WERI-Rb-1 (cell line): ENCODE measurements at regions not wholly inside any gene's neighbourhood (a gene's known extent, or its start where the extent isn't known, plus 50 kb on each side); places are given as distances from the start of the nearest gene placed in this dataset.
"Not testable (repeated sequence)": the region's sequence is repeated elsewhere in the genome, so short reads cannot be mapped to it uniquely, and the experiment has no call there.

Experiments
- DNase-seq: peaks from one replicate; pipeline ENCODE4 v3.0.0-alpha.2; 2020
- H3K27ac ChIP-seq: fragments of 250-450 bp; sonication (Bioruptor Pico); 2 replicates; pipeline ENCODE4 v1.5.1; 2020; ENCODE audit warnings: mild to moderate bottlenecking, moderate library complexity
- H3K27me3 ChIP-seq: fragments of 250-450 bp; sonication (Bioruptor Pico); 2 replicates; pipeline ENCODE4 v1.5.1; 2021; ENCODE audit warnings: mild to moderate bottlenecking, low read depth, moderate library complexity; ENCODE audit not compliant: insufficient read depth, severe bottlenecking
- H3K36me3 ChIP-seq: fragments of 250-450 bp; sonication (Bioruptor Pico); 2 replicates; pipeline ENCODE4 v1.5.1; 2020; ENCODE audit warnings: mild to moderate bottlenecking, moderate library complexity
- H3K4me3 ChIP-seq: 2 replicates; pipeline ENCODE4 v1.5.1; 2011; ENCODE audit warnings: low read depth, mild to moderate bottlenecking, control low read depth, low read length
- H3K9me3 ChIP-seq: fragments of 250-450 bp; sonication (Bioruptor Pico); 2 replicates; pipeline ENCODE4 v1.5.1; 2021; ENCODE audit warnings: mild to moderate bottlenecking, moderate library complexity; ENCODE audit not compliant: severe bottlenecking
- CTCF ChIP-seq: IDR thresholded peaks from 2 replicates; pipeline ENCODE4 v1.5.1; 2011; ENCODE audit warnings: low read depth, mild to moderate bottlenecking, control low read depth, inconsistent platforms, low read length

DNA sequence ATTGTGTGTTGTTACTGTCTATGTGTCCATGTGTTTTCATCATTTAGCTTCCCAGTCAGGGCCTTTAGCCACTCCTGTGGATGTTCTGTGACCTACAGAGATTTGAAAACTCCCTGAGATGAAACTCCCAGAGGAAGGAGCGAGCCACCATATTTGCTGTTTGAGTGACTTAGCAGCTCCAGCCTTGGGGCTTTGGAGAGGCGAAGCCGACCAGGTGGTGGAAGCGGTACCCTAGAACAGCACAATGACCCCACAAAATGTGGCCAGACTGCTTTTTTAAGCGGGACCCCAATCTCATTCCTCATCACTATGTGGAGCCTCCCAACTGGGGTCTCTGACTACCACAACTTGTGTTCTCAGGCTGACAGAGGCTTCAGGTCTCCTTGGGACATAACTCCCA is 323.9 kb upstream of the KCND2 start:
- no peak for TF ChIP-seq CTCF
- H3K36me3 ChIP-seq: no peaks in the 10 kb centered on the region
- no peak overlapping the region for H3K4me3 ChIP-seq
- no peaks in the 10 kb centered on the region for H3K27me3 ChIP-seq
- H3K27ac ChIP-seq: no peak overlapping the region
- H3K9me3 ChIP-seq: no peaks in the 10 kb centered on the region
- DNase-seq: no peak

GRCh38 chr7:119950390-119951041 is 322.5 kb upstream of the KCND2 start:
- not testable (repeated sequence) for H3K27me3 ChIP-seq, H3K4me3 ChIP-seq, DNase-seq, H3K9me3 ChIP-seq, H3K27ac ChIP-seq, H3K36me3 ChIP-seq

DNA sequence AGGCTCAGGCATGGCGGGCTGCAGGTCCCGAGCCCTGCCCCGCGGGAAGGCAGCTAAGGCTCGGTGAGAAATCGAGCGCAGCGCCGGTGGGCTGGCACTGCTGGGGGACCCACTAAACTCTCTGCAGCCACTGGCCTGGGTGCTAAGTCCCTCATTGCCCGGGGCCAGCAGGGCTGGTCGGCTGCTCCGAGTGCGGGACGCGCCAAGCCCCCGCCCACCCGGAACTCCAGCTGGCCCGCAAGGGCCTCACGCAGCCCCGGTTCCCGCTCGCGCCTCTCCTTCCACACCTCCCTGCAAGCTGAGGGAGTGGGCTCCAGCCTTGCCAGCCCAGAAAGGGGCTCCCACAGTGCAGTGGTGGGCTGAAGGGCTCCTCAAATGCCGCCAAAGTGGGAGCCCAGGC is 321.4 kb upstream of the KCND2 start:
- H3K27me3 ChIP-seq, H3K4me3 ChIP-seq, H3K27ac ChIP-seq, H3K9me3 ChIP-seq, H3K36me3 ChIP-seq, DNase-seq: not testable (repeated sequence)

DNA sequence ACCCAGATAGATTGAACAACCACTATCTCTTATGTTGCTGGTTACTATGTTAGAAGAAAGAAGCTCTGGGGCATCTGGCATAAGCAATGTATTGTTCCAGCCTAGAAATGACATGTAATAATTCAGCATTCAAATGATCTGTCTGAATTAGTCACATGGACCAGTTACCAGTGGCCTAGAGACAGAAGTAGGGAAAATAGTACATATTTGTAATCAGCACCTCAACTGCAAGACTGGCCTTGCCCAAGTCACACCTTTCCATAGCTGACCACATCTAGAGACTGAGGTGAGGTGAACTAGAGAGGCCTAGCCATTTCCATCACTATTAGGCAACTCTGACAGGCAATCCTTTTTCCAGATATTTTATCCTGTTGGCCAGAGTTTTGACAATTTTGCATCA is 315.6 kb upstream of the KCND2 start:
- Histone ChIP-seq H3K9me3 (no peaks in the 10 kb centered on the region), H3K27ac (no peak overlapping the region), H3K27me3 (no peaks in the 10 kb centered on the region), H3K36me3 (no peaks in the 10 kb centered on the region), H3K4me3 (no peak overlapping the region)
- no peak for TF ChIP-seq CTCF
- no peak for DNase-seq

DNA sequence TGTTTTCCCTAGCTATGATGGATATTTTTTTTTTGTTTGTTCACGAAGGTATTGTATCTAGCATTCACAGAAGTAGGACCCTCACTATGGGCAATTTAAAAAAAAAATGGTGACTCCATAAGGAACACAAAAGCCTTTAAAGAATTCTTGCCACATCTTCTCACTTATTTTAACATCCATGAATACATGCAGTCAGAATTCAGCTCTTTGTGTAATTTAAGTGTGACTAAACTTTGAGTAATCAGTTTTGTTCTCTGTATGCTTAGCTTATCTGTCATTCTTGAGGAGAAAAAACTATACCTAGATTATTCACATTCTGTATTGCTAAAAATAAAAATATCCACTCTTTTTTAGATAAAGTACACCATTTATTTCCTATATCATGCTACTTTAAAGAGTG is 313.2 kb upstream of the KCND2 start:
- no peak for TF ChIP-seq CTCF
- Histone ChIP-seq H3K9me3 (no peaks in the 10 kb centered on the region), H3K36me3 (no peaks in the 10 kb centered on the region), H3K27me3 (no peaks in the 10 kb centered on the region), H3K4me3 (no peak overlapping the region), H3K27ac (no peak overlapping the region)
- DNase-seq: no peak

DNA sequence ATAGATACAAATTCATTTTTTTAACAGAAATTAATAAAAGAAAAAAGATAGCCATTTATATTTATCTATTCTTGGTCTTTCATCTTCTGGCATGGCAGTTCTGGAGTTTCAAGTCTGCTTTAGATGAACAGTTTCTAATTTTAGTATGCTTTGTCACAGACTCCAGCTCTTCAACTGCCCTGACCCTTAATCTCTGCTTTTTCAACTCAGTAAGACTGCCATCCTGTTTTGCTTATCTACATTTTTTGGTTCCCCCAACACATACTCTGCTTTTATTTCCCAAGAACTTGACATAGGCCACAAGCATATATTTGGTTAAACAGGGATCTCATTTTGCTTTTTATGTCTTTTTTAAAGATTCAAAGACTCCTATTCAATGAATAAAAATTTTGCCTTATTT is 309.3 kb upstream of the KCND2 start:
- Histone ChIP-seq H3K36me3 (no peaks in the 10 kb centered on the region), H3K27ac (no peak overlapping the region), H3K9me3 (no peaks in the 10 kb centered on the region), H3K27me3 (no peaks in the 10 kb centered on the region), H3K4me3 (no peak overlapping the region)
- TF ChIP-seq CTCF: no peak
- DNase-seq: no peak

DNA sequence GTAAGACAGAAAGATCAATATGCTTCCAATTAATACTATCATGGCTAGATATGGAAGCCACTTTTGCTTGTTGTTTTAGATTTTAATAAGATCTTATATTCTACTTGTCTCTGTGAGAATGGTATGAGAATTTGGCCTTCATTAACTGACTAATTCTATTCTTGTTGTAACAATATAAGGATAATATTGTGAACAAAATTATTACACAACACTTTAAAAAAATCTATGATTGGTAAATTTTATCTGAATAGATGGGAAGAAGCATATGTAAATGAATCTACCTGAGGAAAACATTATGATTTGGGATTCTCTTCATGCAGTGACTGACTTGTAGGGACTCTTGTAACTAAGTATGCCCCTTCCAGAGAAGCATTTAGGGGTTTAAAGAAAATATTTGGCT is 308.9 kb upstream of the KCND2 start:
- TF ChIP-seq CTCF: no peak
- H3K27me3 ChIP-seq: no peaks in the 10 kb centered on the region
- H3K27ac ChIP-seq: no peak overlapping the region
- H3K9me3 ChIP-seq: no peaks in the 10 kb centered on the region
- DNase-seq: no peak
- no peak overlapping the region for H3K4me3 ChIP-seq
- no peaks in the 10 kb centered on the region for H3K36me3 ChIP-seq
